ENCODE measurements at regions not wholly inside any gene's neighbourhood (a gene's known extent, or its start where the extent isn't known, plus 50 kb on each side); places are given as distances from the start of the nearest gene placed in this dataset.
A peak's percentile ranks its signal among the peaks of the same experiment; 100 is the strongest.

DNA sequence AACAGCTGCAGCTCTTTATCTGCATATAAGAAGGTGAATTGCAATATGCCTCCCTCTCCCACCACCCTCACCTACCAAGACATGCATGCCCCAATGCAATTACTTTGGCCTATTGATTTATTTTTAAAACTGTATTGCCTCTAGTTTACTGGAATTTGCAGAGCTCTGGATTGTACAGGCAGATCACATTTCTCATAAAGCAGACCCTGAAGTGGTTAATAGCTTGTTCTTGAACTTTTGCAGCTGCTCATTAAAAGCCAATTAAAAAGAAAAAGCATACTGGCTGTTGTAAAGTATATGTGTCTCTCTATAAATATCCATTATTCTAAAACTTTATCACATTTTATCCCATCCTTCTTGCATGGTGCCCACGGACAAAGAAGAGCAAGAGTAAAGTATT lies 221.5 kb upstream of the TOPAZ1 start:
- H3K27ac ChIP-seq (ENCODE audit: low read depth, low read length) = peak overlapping the region; percentile 57
- no peaks in the 10 kb centered on the region for H3K9me3 ChIP-seq (ENCODE audit: control insufficient read depth, insufficient read depth, low read length)
- no peak overlapping the region for H3K4me3 ChIP-seq (ENCODE audit: low read depth, low read length)
- no peak overlapping the region; the same call in 1 of the 2 replicates for H3K9ac ChIP-seq (ENCODE audit: low read depth, low read length)
- peaks cover 24% of the 10 kb centered on the region for H3K27me3 ChIP-seq (ENCODE audit: control insufficient read depth, insufficient read depth, low read length)
- peaks cover 40% of the 10 kb centered on the region for H3K4me1 ChIP-seq (ENCODE audit: control insufficient read depth, insufficient read depth, low read length)
- no peaks in the 10 kb centered on the region for H3K36me3 ChIP-seq (ENCODE audit: control insufficient read depth, insufficient read depth, low read length)

DNA sequence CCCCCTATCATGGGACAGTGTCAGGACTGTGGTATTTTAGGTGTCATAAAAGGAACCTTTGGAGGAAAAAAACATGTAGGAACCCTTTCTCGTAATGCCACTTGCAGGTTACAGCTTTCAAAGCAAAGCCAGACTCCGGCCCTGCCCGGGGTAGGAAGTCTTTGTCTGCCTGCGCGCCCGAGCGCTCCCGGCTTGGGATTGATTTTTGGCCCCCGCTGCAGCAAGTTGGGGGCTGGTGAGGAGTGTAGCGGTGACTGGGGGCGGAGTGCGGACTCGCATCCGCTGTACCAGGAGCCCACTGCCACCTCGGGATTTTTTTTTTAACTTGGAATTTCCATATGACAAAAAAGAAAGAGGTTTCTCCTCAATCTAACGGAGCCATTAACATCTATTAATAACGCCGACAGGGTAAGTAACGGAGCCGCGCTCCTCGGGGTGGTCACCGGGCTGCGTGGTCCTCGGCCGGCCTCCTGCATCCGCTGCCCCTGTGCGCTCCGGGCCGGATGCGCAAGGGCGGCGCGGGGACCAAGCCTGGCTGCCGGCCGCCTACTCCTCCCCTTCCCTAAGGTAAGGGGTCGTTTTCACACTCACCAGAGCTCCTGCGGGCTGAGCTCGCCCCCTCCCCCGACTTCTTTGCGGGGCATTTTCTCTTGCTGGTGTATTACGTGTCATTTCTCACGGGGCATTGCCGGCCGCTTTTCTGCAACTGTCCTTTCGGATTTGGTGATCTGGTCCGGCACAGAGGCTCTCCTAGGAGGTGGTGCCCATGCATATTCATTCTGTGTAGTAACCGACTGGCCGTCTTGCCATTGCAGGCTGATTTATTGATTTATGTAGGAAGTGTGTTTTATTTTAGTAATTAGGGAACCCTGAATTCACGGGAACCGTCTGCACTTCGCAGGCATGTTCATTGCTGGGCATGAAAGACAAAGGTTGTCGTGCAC lies 219.8 kb upstream of the TOPAZ1 start:
- Histone ChIP-seq H3K36me3 (ENCODE audit: control insufficient read depth, insufficient read depth, low read length) (no peaks in the 10 kb centered on the region), H3K4me3 (ENCODE audit: low read depth, low read length) (peak overlapping the region; percentile 64), H3K9me3 (ENCODE audit: control insufficient read depth, insufficient read depth, low read length) (no peaks in the 10 kb centered on the region), H3K9ac (ENCODE audit: low read depth, low read length) (no peak overlapping the region), H3K27ac (ENCODE audit: low read depth, low read length) (no peak overlapping the region), H3K27me3 (ENCODE audit: control insufficient read depth, insufficient read depth, low read length) (peaks cover 24% of the 10 kb centered on the region), H3K4me1 (ENCODE audit: control insufficient read depth, insufficient read depth, low read length) (peaks cover 40% of the 10 kb centered on the region)

DNA sequence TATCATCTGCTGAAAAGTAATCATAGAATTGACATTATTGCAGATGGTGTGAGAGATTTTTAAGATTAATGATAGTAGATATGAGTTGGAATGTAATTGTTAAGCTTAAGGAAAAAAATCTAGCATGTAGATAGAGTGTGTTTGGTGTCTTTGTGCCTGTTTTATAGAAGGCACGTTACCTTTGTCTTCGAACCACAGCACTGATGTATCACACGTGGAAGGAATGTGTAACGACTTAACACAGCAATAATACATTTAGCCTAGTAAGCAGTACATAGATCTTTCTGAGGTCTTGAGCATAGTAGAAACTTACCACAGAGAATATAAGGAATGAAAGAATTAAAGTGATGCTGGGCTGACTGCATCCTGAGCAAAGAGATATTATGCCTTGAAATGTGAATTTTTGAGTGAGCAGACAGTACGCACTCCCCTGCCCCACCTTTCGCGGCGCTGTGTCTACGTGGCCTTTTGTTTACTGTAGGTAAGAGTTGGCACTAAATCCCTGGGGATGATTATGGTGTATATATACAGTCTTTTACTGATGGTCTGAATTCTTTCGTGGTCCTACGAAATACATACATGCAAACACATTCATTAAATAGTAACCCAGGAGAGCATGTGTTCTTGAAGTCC lies 217.6 kb upstream of the TOPAZ1 start:
- peaks cover 31% of the 10 kb centered on the region for H3K4me1 ChIP-seq (ENCODE audit: control insufficient read depth, insufficient read depth, low read length)
- H3K27me3 ChIP-seq (ENCODE audit: control insufficient read depth, insufficient read depth, low read length) = peaks cover 24% of the 10 kb centered on the region
- no peaks in the 10 kb centered on the region for H3K36me3 ChIP-seq (ENCODE audit: control insufficient read depth, insufficient read depth, low read length)
- H3K9me3 ChIP-seq (ENCODE audit: control insufficient read depth, insufficient read depth, low read length) = no peaks in the 10 kb centered on the region
- no peak overlapping the region for H3K9ac ChIP-seq (ENCODE audit: low read depth, low read length)
- no peak overlapping the region for H3K4me3 ChIP-seq (ENCODE audit: low read depth, low read length)
- H3K27ac ChIP-seq (ENCODE audit: low read depth, low read length) = no peak overlapping the region

DNA sequence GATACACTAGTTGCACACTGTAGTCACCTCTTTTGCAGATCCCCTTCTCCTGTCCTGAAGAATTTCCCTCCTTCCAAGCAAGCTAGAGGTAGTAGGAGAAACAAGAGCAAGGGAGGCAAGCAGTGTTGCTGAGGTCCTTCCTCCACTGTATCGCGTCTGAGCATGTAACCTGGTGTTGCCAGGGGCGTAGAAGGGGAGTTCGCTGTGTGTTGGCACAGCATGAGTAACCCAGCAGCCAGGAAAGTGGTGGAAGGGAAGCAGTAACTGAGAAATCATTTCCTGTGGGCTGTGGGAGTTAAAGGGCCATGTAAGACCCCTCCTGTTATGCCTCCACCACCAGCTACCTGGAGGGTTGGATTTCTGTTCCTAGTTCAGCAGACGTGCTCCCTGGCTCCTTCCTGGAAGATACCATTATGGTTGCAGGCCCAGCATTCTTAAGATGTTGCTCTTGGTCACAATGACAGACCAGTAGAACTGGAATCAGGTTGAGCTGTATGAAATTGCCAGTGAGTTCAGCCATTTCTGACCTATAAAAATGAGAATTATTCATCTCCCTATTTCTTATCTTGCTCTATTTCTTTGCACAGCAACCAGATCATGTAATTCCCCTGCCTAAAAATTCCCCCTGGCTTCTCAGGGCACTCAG lies 215.3 kb upstream of the TOPAZ1 start:
- Histone ChIP-seq H3K4me1 (ENCODE audit: control insufficient read depth, insufficient read depth, low read length) (peaks cover 16% of the 10 kb centered on the region), H3K4me3 (ENCODE audit: low read depth, low read length) (no peak overlapping the region), H3K9me3 (ENCODE audit: control insufficient read depth, insufficient read depth, low read length) (no peaks in the 10 kb centered on the region), H3K27ac (ENCODE audit: low read depth, low read length) (no peak overlapping the region), H3K9ac (ENCODE audit: low read depth, low read length) (no peak overlapping the region), H3K27me3 (ENCODE audit: control insufficient read depth, insufficient read depth, low read length) (peaks cover 17% of the 10 kb centered on the region), H3K36me3 (ENCODE audit: control insufficient read depth, insufficient read depth, low read length) (no peaks in the 10 kb centered on the region)

- Histone ChIP-seq H3K9me3 (ENCODE audit: control insufficient read depth, insufficient read depth, low read length) (no peaks in the 10 kb centered on the region), H3K27me3 (ENCODE audit: control insufficient read depth, insufficient read depth, low read length) (no peaks in the 10 kb centered on the region), H3K9ac (ENCODE audit: low read depth, low read length) (no peak overlapping the region), H3K27ac (ENCODE audit: low read depth, low read length) (no peak overlapping the region), H3K4me1 (ENCODE audit: control insufficient read depth, insufficient read depth, low read length) (peaks cover 7% of the 10 kb centered on the region), H3K36me3 (ENCODE audit: control insufficient read depth, insufficient read depth, low read length) (no peaks in the 10 kb centered on the region), H3K4me3 (ENCODE audit: low read depth, low read length) (no peak overlapping the region)
Observed at GRCh38 chr3:44029100-44029499, 212.6 kb upstream of the TOPAZ1 start.

- no peaks in the 10 kb centered on the region for H3K27me3 ChIP-seq (ENCODE audit: control insufficient read depth, insufficient read depth, low read length)
- H3K4me1 ChIP-seq (ENCODE audit: control insufficient read depth, insufficient read depth, low read length) = peaks cover 7% of the 10 kb centered on the region
- H3K9ac ChIP-seq (ENCODE audit: low read depth, low read length) = no peak overlapping the region
- no peak overlapping the region for H3K4me3 ChIP-seq (ENCODE audit: low read depth, low read length)
- no peaks in the 10 kb centered on the region for H3K36me3 ChIP-seq (ENCODE audit: control insufficient read depth, insufficient read depth, low read length)
- no peak overlapping the region for H3K27ac ChIP-seq (ENCODE audit: low read depth, low read length)
- H3K9me3 ChIP-seq (ENCODE audit: control insufficient read depth, insufficient read depth, low read length) = no peaks in the 10 kb centered on the region
Observed at GRCh38 chr3:44030285-44030684, 211.4 kb upstream of the TOPAZ1 start.

- Histone ChIP-seq H3K4me1 (ENCODE audit: control insufficient read depth, insufficient read depth, low read length) (peaks cover 7% of the 10 kb centered on the region), H3K9ac (ENCODE audit: low read depth, low read length) (no peak overlapping the region), H3K36me3 (ENCODE audit: control insufficient read depth, insufficient read depth, low read length) (no peaks in the 10 kb centered on the region), H3K9me3 (ENCODE audit: control insufficient read depth, insufficient read depth, low read length) (no peaks in the 10 kb centered on the region), H3K4me3 (ENCODE audit: low read depth, low read length) (no peak overlapping the region), H3K27me3 (ENCODE audit: control insufficient read depth, insufficient read depth, low read length) (no peaks in the 10 kb centered on the region), H3K27ac (ENCODE audit: low read depth, low read length) (no peak overlapping the region)
Observed at GRCh38 chr3:44030687-44031305, 210.9 kb upstream of the TOPAZ1 start.

DNA sequence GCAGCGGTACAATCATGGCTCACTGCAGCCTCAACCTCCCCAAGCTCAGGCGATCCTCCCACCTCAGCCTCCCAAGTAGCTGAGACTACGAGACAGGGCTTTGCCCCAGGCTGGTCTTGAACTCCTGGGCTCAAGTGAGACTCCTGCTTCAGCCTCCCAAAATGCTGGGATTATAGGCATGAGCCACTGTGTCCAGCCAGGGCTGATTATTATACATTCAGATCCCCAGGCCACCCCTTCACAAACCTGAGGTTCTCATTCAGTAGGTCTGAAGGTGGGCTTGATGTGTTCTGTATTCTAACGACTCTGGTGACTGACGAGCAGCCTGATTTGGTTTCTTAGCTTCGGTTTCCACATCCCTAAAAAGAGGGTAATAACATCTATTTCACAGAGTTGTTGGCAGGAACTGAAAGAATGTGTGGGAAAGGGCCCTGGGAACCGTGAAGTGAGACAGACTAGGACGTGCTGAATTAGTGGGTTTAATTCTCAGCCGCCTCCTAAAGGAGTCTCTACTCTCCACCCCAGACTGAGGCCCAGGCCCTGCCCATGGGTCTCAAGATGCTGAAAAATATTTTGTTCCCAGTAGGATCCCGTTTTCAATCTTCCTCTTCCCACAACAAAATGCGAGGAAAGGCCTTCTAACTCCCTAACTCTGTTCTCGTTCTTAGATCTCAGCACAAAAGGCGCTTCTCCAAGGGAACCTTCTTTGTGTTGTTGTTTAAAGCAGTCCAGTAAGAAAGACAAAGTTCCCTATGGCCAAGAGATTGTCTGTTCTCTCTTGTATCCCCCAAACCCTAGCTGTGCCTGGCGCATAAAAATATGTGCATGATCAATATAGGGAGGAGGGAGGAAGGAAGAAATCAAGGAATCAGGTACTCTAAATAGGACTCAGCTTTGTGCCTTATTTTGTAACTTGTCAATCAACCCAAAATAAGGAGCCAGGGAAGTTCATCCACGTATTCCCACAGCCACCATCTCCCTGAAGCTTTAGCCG lies 210.0 kb upstream of the TOPAZ1 start:
- H3K27me3 ChIP-seq (ENCODE audit: control insufficient read depth, insufficient read depth, low read length) = no peaks in the 10 kb centered on the region
- no peak overlapping the region for H3K27ac ChIP-seq (ENCODE audit: low read depth, low read length)
- no peaks in the 10 kb centered on the region for H3K9me3 ChIP-seq (ENCODE audit: control insufficient read depth, insufficient read depth, low read length)
- H3K36me3 ChIP-seq (ENCODE audit: control insufficient read depth, insufficient read depth, low read length) = no peaks in the 10 kb centered on the region
- H3K4me1 ChIP-seq (ENCODE audit: control insufficient read depth, insufficient read depth, low read length) = peaks cover 7% of the 10 kb centered on the region
- no peak overlapping the region for H3K4me3 ChIP-seq (ENCODE audit: low read depth, low read length)
- H3K9ac ChIP-seq (ENCODE audit: low read depth, low read length) = no peak overlapping the region

GRCh38 chr3:44032487-44032886 lies 209.2 kb upstream of the TOPAZ1 start:
- Histone ChIP-seq H3K27ac (ENCODE audit: low read depth, low read length) (no peak overlapping the region), H3K4me3 (ENCODE audit: low read depth, low read length) (no peak overlapping the region), H3K36me3 (ENCODE audit: control insufficient read depth, insufficient read depth, low read length) (no peaks in the 10 kb centered on the region), H3K9ac (ENCODE audit: low read depth, low read length) (no peak overlapping the region), H3K9me3 (ENCODE audit: control insufficient read depth, insufficient read depth, low read length) (no peaks in the 10 kb centered on the region), H3K4me1 (ENCODE audit: control insufficient read depth, insufficient read depth, low read length) (peaks cover 7% of the 10 kb centered on the region), H3K27me3 (ENCODE audit: control insufficient read depth, insufficient read depth, low read length) (no peaks in the 10 kb centered on the region)

GRCh38 chr3:44033123-44033522 lies 208.6 kb upstream of the TOPAZ1 start:
- no peak overlapping the region for H3K27ac ChIP-seq (ENCODE audit: low read depth, low read length)
- no peaks in the 10 kb centered on the region for H3K27me3 ChIP-seq (ENCODE audit: control insufficient read depth, insufficient read depth, low read length)
- no peak overlapping the region for H3K4me3 ChIP-seq (ENCODE audit: low read depth, low read length)
- no peaks in the 10 kb centered on the region for H3K9me3 ChIP-seq (ENCODE audit: control insufficient read depth, insufficient read depth, low read length)
- peaks cover 7% of the 10 kb centered on the region for H3K4me1 ChIP-seq (ENCODE audit: control insufficient read depth, insufficient read depth, low read length)
- no peaks in the 10 kb centered on the region for H3K36me3 ChIP-seq (ENCODE audit: control insufficient read depth, insufficient read depth, low read length)
- H3K9ac ChIP-seq (ENCODE audit: low read depth, low read length) = no peak overlapping the region
